ENCODE measurements at regions not wholly inside any gene's neighbourhood (a gene's known extent, or its start where the extent isn't known, plus 50 kb on each side); places are given as distances from the start of the nearest gene placed in this dataset.

DNA sequence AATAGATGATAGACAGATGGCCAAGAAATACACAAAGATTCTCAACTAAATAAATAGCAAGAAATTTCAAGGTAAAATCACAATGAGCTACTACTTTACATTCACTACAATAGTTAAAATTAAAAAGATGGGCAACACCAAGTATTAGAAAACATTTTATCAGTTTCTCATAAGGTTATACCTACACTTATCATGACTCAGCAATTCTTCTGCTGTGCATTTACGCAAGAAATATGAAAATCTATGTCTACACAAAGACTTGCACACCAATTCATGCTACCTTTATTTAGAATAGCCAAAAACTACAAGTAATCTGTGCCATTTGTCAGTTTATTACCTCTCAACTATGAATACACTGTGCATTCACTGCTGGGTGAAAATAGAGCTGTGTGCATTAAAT is 937.4 kb upstream of the NRXN1 start:
- TF ChIP-seq CTCF (IDR thresholded peaks at IDR 0.05; ENCODE audit: poor library complexity) = no peak
- no peak for TF ChIP-seq EZH2 (IDR thresholded peaks at IDR 0.05; ENCODE audit: borderline replicate concordance)
